Esophagus squamous epithelium (tissue), 5 donors: ENCODE measurements at regions not wholly inside any gene's neighbourhood (a gene's known extent, or its start where the extent isn't known, plus 50 kb on each side); places are given as distances from the start of the nearest gene placed in this dataset.
A peak's percentile ranks its signal among the peaks of the same experiment; 100 is the strongest.

Experiments used
- DNase-seq: peaks from one replicate; lab custom pipeline; 2025; lab: John Stamatoyannopoulos, UW
- H3K27ac ChIP-seq, 4 donors: fragments of 200-600 bp; sonication (generic); one replicate each; pipeline ENCODE4 v1.5.1; 2016 to 2019; ENCODE audit warnings: mild to moderate bottlenecking in 1 of 4
- H3K27me3 ChIP-seq, 4 donors: fragments of 200-600 bp; sonication (generic); 1 replicate in 3 of 4; 2 replicates in 1 of 4; pipeline versions ENCODE4 v1.5.1 to v1.6.0; 2017 to 2021; ENCODE audit warnings: antibody characterized with exemption in 1 of 4
- H3K36me3 ChIP-seq, 3 donors: fragments of 200-600 bp; sonication (generic); one replicate each; pipeline ENCODE4 v1.5.1; 2016 to 2019
- H3K4me1 ChIP-seq, 3 donors: fragments of 200-600 bp; sonication (generic); one replicate each; pipeline ENCODE4 v1.5.1; 2017 to 2019
- H3K4me3 ChIP-seq, 4 donors: fragments of 200-600 bp; sonication (generic); 1 replicate in 3 of 4; 2 replicates in 1 of 4; pipeline ENCODE4 v1.5.1; 2016 to 2019; ENCODE audit warnings: mild to moderate bottlenecking in 2 of 4, moderate library complexity in 1 of 4
- H3K9me3 ChIP-seq, 3 donors: fragments of 200-600 bp; sonication (generic); one replicate each; pipeline ENCODE4 v1.5.1; 2016 to 2019
- CTCF ChIP-seq, 6 experiments: fragments of 450-650 bp in 4 of 6; fragments of 200-600 bp in 2 of 6; sonication (generic) in 2 of 6; IDR thresholded peaks; one replicate each; pipeline ENCODE4 v1.5.1; 2016 to 2019; ENCODE audit warnings: antibody characterized with exemption in 6 of 6, mild to moderate bottlenecking in 4 of 6, moderate library complexity in 4 of 6
- POLR2A ChIP-seq, 4 donors: fragments of 450-650 bp; IDR thresholded peaks; one replicate each; pipeline ENCODE4 v1.6.1; 2017; ENCODE audit warnings: antibody characterized with exemption in 4 of 4, mild to moderate bottlenecking in 4 of 4, moderate library complexity in 3 of 4
- WGBS, 2 donors: methylation state at CpG; one replicate each; pipeline ENCODE4 v1.1.5; 2018; 5-methylcytosine and 5-hydroxymethylcytosine counted together
- intact Hi-C: fragments of 100-400 bp; cut with DNase I; formaldehyde crosslinking; loops from one replicate; pipeline ENCODE4 v1.15.0; 2022
- donor health status: DM: yes; HTN: yes; CAD: no.

GRCh38 chr6:30007132-30007764 lies 53.8 kb upstream of the POLR1H start:
- no peak for DNase-seq
- H3K27ac ChIP-seq = no peak overlapping the region
- peak overlapping the region; percentile 31 to 72 (median 49) for H3K4me3 ChIP-seq
- intact Hi-C loops = no loop called here
- 23 to 47% methylated on average over 4 to 13 of the region's 42 CpGs for WGBS, 2 donors
- no peaks in the 10 kb centered on the region for H3K9me3 ChIP-seq
- H3K27me3 ChIP-seq = peaks cover 0 to 42% (median 6%) of the 10 kb centered on the region in 4 donors
- peaks cover 0 to 4% (median 0%) of the 10 kb centered on the region in 3 donors for H3K36me3 ChIP-seq
- H3K4me1 ChIP-seq = peaks cover 12 to 24% (median 13%) of the 10 kb centered on the region in 3 donors
- TF ChIP-seq CTCF (IDR thresholded peaks at IDR 0.05) (no peak), POLR2A (IDR thresholded peaks at IDR 0.05) (no peak)

- peaks cover 0 to 42% (median 6%) of the 10 kb centered on the region in 4 donors for H3K27me3 ChIP-seq
- intact Hi-C loops = no loop called here
- H3K9me3 ChIP-seq = no peaks in the 10 kb centered on the region
- no peak overlapping the region for H3K27ac ChIP-seq
- TF ChIP-seq POLR2A (IDR thresholded peaks at IDR 0.05) = no peak
- no peak for TF ChIP-seq CTCF (IDR thresholded peaks at IDR 0.05)
- WGBS, 2 donors = 80 to 90% methylated on average over 1 to 2 of the region's 3 CpGs
- no peak for DNase-seq
- peaks cover 0 to 4% (median 0%) of the 10 kb centered on the region in 3 donors for H3K36me3 ChIP-seq
- H3K4me1 ChIP-seq = peaks cover 12 to 24% (median 13%) of the 10 kb centered on the region in 3 donors
- H3K4me3 ChIP-seq = no peak overlapping the region
Measured at GRCh38 chr6:30009113-30009512, 52.0 kb upstream of the POLR1H start.
